Femur (tissue), 1 donor: ENCODE measurements at regions not wholly inside any gene's neighbourhood (a gene's known extent, or its start where the extent isn't known, plus 50 kb on each side); places are given as distances from the start of the nearest gene placed in this dataset.
"Not testable (repeated sequence)": the region's sequence is repeated elsewhere in the genome, so short reads cannot be mapped to it uniquely, and the experiment has no call there.

Source experiments
- DNase-seq: peaks from one replicate; pipeline ENCODE4 v3.0.0-alpha.2; 2017

GRCh38 chr7:94706996-94707740, 51.2 kb upstream of the SGCE start:
- DNase-seq, result no peak

- DNase-seq, result no peak
Measured at GRCh38 chr7:94710256-94710655, 54.3 kb upstream of the SGCE start.

GRCh38 chr7:94722360-94722759, 66.4 kb upstream of the SGCE start:
- DNase-seq, result not testable (repeated sequence)

GRCh38 chr7:94728893-94729292, 73.0 kb upstream of the SGCE start:
- not testable (repeated sequence) for DNase-seq

- no peak for DNase-seq
Measured at GRCh38 chr7:94738071-94738470, 82.1 kb upstream of the SGCE start.

GRCh38 chr7:94739180-94739579, 83.2 kb upstream of the SGCE start:
- no peak for DNase-seq

GRCh38 chr7:94740509-94740908, 84.6 kb upstream of the SGCE start:
- DNase-seq, result no peak

- DNase-seq, result no peak
Measured at GRCh38 chr7:94741179-94741578, 85.2 kb upstream of the SGCE start.

- no peak for DNase-seq
Measured at GRCh38 chr7:94748376-94748775, 92.4 kb upstream of the SGCE start.

GRCh38 chr7:94760446-94761100, 104.6 kb upstream of the SGCE start:
- no peak for DNase-seq

- no peak for DNase-seq
Measured at GRCh38 chr7:94761451-94761850, 105.5 kb upstream of the SGCE start.

GRCh38 chr7:94763268-94763667, 107.3 kb upstream of the SGCE start:
- peak; percentile 88 for DNase-seq

GRCh38 chr7:94769724-94770123, 113.8 kb upstream of the SGCE start:
- no peak for DNase-seq

- DNase-seq, result no peak
Measured at GRCh38 chr7:94778711-94779459, 123.0 kb upstream of the SGCE start.

- DNase-seq, result no peak
Measured at GRCh38 chr7:94779861-94780260, 123.9 kb upstream of the SGCE start.

GRCh38 chr7:94781236-94781635, 125.3 kb upstream of the SGCE start:
- DNase-seq, result no peak

- no peak for DNase-seq
Measured at GRCh38 chr7:94782777-94783176, 124.6 kb upstream of the PPP1R9A start.

- DNase-seq, result no peak
Measured at GRCh38 chr7:94787285-94787684, 120.1 kb upstream of the PPP1R9A start.

- not testable (repeated sequence) for DNase-seq
Measured at GRCh38 chr7:94788378-94788777, 119.0 kb upstream of the PPP1R9A start.

GRCh38 chr7:94792241-94792640, 115.2 kb upstream of the PPP1R9A start:
- DNase-seq, result no peak

GRCh38 chr7:94797404-94797803, 110.0 kb upstream of the PPP1R9A start:
- DNase-seq, result not testable (repeated sequence)

- no peak for DNase-seq
Measured at GRCh38 chr7:94803821-94804220, 103.6 kb upstream of the PPP1R9A start.

GRCh38 chr7:94808673-94809072, 98.7 kb upstream of the PPP1R9A start:
- not testable (repeated sequence) for DNase-seq

GRCh38 chr7:94810496-94810895, 96.9 kb upstream of the PPP1R9A start:
- no peak for DNase-seq
